GM12878 (cell line): ENCODE measurements at regions not wholly inside any gene's neighbourhood (a gene's known extent, or its start where the extent isn't known, plus 50 kb on each side); places are given as distances from the start of the nearest gene placed in this dataset.

Experiments
- ATAC-seq: fragments of 200-7000 bp; cut with Tn5 transposase; 3 replicates; pipeline ENCODE4 v1.9.1; 2020; ENCODE audit warnings: mild to moderate bottlenecking, moderate library complexity
- BruUV-seq: library from RNA; stranded (reverse); fragments of 400-500 nt; replicated peaks from 2 replicates; lab custom pipeline; 2021; lab: Mats Ljungman, UMichigan
- CTCF ChIA-PET: fragments of 300-600 bp; sonication (Branson Sonifier 250); formaldehyde crosslinking; extraction: SDS; loops from one replicate; lab custom pipeline; 2021; ENCODE audit warnings: inconsistent platforms; lab: Yijun Ruan, JAX
- POLR2A ChIA-PET: fragments of 350-600 bp; formaldehyde crosslinking; extraction: SDS; loops from one replicate; lab custom pipeline; 2021; ENCODE audit warnings: inconsistent platforms; lab: Charles Lee
- RAD21 ChIA-PET: fragments of 300-600 bp; sonication (Branson Sonifier 250); formaldehyde crosslinking; loops from one replicate; lab custom pipeline; 2023; ENCODE audit warnings: antibody characterized with exemption; ENCODE audit not compliant: unreplicated experiment; lab: Charles Lee
- SMC1A ChIA-PET: fragments of 300-600 bp; sonication (Branson Sonifier 250); formaldehyde crosslinking; loops from one replicate; lab custom pipeline; 2023; ENCODE audit not compliant: unreplicated experiment, uncharacterized antibody; lab: Charles Lee
- DNase-seq: peaks from one replicate; pipeline ENCODE4 v3.0.0-alpha.2; 2011; ENCODE audit warnings: low read depth, low spot score
- FAIRE-seq: peaks from 3 replicates; lab custom pipeline; 2011; peaks lifted over from hg19 to GRCh38; lab: Jason Lieb, UNC
- H2AFZ ChIP-seq: 2 replicates; pipeline ENCODE4 v1.6.0; 2011; ENCODE audit warnings: low read depth, low read length, control low read depth; ENCODE audit not compliant: control insufficient read depth
- H3K27ac ChIP-seq: 2 replicates; pipeline ENCODE4 v1.5.1; 2011; ENCODE audit warnings: control low read depth; ENCODE audit not compliant: control insufficient read depth, insufficient read depth
- H3K27me3 ChIP-seq, 2 experiments: replicated peaks in 1 of 2; 2 replicates each; pipeline versions ENCODE4 v1.6.0 to v1.6.1; 2011; ENCODE audit warnings: low read length in 1 of 2; ENCODE audit not compliant: control insufficient read depth in 2 of 2, insufficient read depth in 2 of 2
- H3K36me3 ChIP-seq, 2 experiments: 2 replicates each; pipeline ENCODE4 v1.5.1; 2011; ENCODE audit warnings: low read length in 1 of 2; ENCODE audit not compliant: control insufficient read depth in 2 of 2, insufficient read depth in 2 of 2
- H3K4me1 ChIP-seq: 2 replicates; pipeline ENCODE4 v1.6.1; 2011; ENCODE audit warnings: mild to moderate bottlenecking, low read length, moderate library complexity, mixed read lengths; ENCODE audit not compliant: control insufficient read depth, insufficient read depth
- H3K4me2 ChIP-seq: 2 replicates; pipeline ENCODE4 v1.6.0; 2011; ENCODE audit warnings: control low read depth; ENCODE audit not compliant: control insufficient read depth, insufficient read depth
- H3K4me3 ChIP-seq: fragments of 200-600 bp; sonication (generic); 2 replicates; pipeline ENCODE4 v1.5.1; 2016
- H3K79me2 ChIP-seq: 2 replicates; pipeline ENCODE4 v1.6.0; 2011; ENCODE audit warnings: low read length; ENCODE audit not compliant: control insufficient read depth, insufficient read depth
- H3K9ac ChIP-seq: 2 replicates; pipeline ENCODE4 v1.8.0; 2011; ENCODE audit warnings: low read length, control low read depth, mixed read lengths; ENCODE audit not compliant: control insufficient read depth, insufficient read depth
- H3K9me3 ChIP-seq: replicated peaks from 3 replicates; pipeline ENCODE4 v1.5.1; 2011; ENCODE audit warnings: mild to moderate bottlenecking, low read length; ENCODE audit not compliant: control insufficient read depth, insufficient read depth
- H4K20me1 ChIP-seq: 2 replicates; pipeline ENCODE4 v1.6.0; 2011; ENCODE audit not compliant: control insufficient read depth, insufficient read depth
- BRCA1 ChIP-seq: IDR thresholded peaks from 2 replicates; pipeline ENCODE4 v1.6.1; 2011; ENCODE audit warnings: low read depth, low read length, improper control_type of control experiment
- CBX3 ChIP-seq: fragments of 200-600 bp; sonication (generic); IDR thresholded peaks from 2 replicates; pipeline ENCODE4 v1.6.1; 2016; ENCODE audit warnings: low read depth, borderline replicate concordance
- CEBPB ChIP-seq, 2 experiments: fragments of 150-350 bp in 1 of 2; IDR thresholded peaks; 2 replicates each; pipeline ENCODE4 v1.6.1; 2012 to 2014; ENCODE audit warnings: low read depth in 2 of 2, low read length in 2 of 2, borderline replicate concordance in 1 of 2, inconsistent platforms in 1 of 2
- FOXM1 ChIP-seq: IDR thresholded peaks from 2 replicates; pipeline ENCODE4 v1.6.1; 2012; ENCODE audit warnings: low read depth, mild to moderate bottlenecking, inconsistent platforms, low read length, moderate library complexity
- GATAD2B ChIP-seq: fragments of 450-650 bp; conservative IDR thresholded peaks from 2 replicates; pipeline ENCODE4 v1.6.1; 2017; ENCODE audit warnings: low read depth, mild to moderate bottlenecking, moderate library complexity
- HCFC1 ChIP-seq: fragments of 150-350 bp; IDR thresholded peaks from 2 replicates; pipeline ENCODE4 v1.6.1; 2014; ENCODE audit warnings: low read length
- HDGF ChIP-seq: fragments of 450-650 bp; IDR thresholded peaks from 2 replicates; pipeline ENCODE4 v1.6.1; 2016; ENCODE audit warnings: antibody characterized with exemption
- KAT2A ChIP-seq: conservative IDR thresholded peaks from 2 replicates; pipeline ENCODE4 v1.6.1; 2011; ENCODE audit warnings: low read depth, low read length; ENCODE audit not compliant: control insufficient read depth
- SMAD1 ChIP-seq: fragments of 450-650 bp; IDR thresholded peaks from 2 replicates; pipeline ENCODE4 v1.6.1; 2018; ENCODE audit warnings: mild to moderate bottlenecking, low read depth; ENCODE audit not compliant: partially characterized antibody
- SREBF1 ChIP-seq: IDR thresholded peaks from 2 replicates; pipeline ENCODE4 v1.6.1; 2012; ENCODE audit warnings: mild to moderate bottlenecking, low read length
- ZZZ3 ChIP-seq: IDR thresholded peaks from 2 replicates; pipeline ENCODE4 v1.6.1; 2011; ENCODE audit warnings: low read depth; ENCODE audit not compliant: control insufficient read depth, insufficient read length
- WGBS: methylation state at CpG from one replicate; pipeline ENCODE4 v1.1.6; 2016; ENCODE audit warnings: low lambda C conversion rate; ENCODE audit not compliant: insufficient replicate concordance, insufficient coverage; ENCODE audit errors: missing lambda C conversion rate; 5-methylcytosine and 5-hydroxymethylcytosine counted together
- in situ Hi-C: fragments of 300-500 bp; cut with MboI; formaldehyde crosslinking; loops from 9 replicates; pipeline ENCODE4 v1.14.3; 2018; ENCODE audit warnings: mixed read lengths
- intact Hi-C: fragments of 100-400 bp; cut with micrococcal nuclease; formaldehyde crosslinking; loops from one replicate; pipeline ENCODE4 v1.14.2; 2022; ENCODE audit not compliant: unreplicated experiment
- TF ChIP-seq, protein P1 (sequence below): fragments of 450-650 bp; formaldehyde crosslinking; IDR thresholded peaks from 2 replicates; pipeline ENCODE4 v1.4.0; 2022; ENCODE audit warnings: mild to moderate bottlenecking, moderate library complexity
- TF ChIP-seq, protein P2 (sequence below): fragments of 450-650 bp; IDR thresholded peaks from 2 replicates; pipeline ENCODE4 v1.6.1; 2018; ENCODE audit warnings: borderline replicate concordance, mild to moderate bottlenecking; ENCODE audit not compliant: partially characterized antibody

DNA sequence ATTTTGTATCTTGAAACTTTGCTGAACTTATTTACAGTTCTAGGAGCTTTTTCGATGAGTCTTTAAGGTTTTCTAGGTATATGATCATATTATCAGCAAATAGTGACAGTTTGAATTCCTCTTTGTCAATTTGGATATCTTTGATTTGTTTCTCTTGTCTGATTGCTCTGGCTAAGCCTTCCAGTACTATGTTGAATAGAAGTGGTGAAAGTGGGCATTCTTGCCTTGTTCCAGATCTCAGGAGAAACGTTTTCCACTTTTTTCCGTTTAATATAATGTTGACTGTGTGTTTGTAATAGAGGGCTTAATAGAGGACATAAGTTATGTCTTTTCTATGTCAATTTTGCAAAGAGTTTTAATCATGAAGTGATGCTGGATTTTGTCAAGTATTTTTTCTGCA lies 124.3 kb downstream of the ZNF280B start:
- H3K27ac ChIP-seq, result no peak overlapping the region
- FAIRE-seq, result no peak
- no peak for ATAC-seq
- no peaks in the 10 kb centered on the region for H3K36me3 ChIP-seq
- no peaks in the 10 kb centered on the region for H3K79me2 ChIP-seq
- H3K4me3 ChIP-seq, result no peak overlapping the region
- no peak overlapping the region for H3K4me2 ChIP-seq
- in situ Hi-C loops (no loop called here), intact Hi-C loops (no loop called here)
- H3K9me3 ChIP-seq, result no peaks in the 10 kb centered on the region
- no peaks in the 10 kb centered on the region for H4K20me1 ChIP-seq
- H3K9ac ChIP-seq, result no peak overlapping the region
- no peaks in the 10 kb centered on the region for H3K4me1 ChIP-seq
- ChIA-PET CTCF (interaction anchor here (0.7 kb wide), 1 partner anchor 39 kb away, joined by 4 read pairs; no protein-coding TSS in a partner anchor), RAD21 (no interaction called here), POLR2A (no interaction called here), SMC1A (no interaction called here)
- no TSS peak for BruUV-seq
- no peak overlapping the region for H2AFZ ChIP-seq
- no peak for DNase-seq
- 17% methylated on average over 3 of the region's 3 CpGs for WGBS
- no peaks in the 10 kb centered on the region for H3K27me3 ChIP-seq
- no peak for TF ChIP-seq CEBPB (IDR thresholded peaks at IDR 0.05; ENCODE audit: borderline replicate concordance in 1 of 2, low read depth in 2 of 2, low read length in 2 of 2)
- no peak for TF ChIP-seq FOXM1
- TF ChIP-seq HDGF, result no peak
- TF ChIP-seq SMAD1, result no peak
- no peak for TF ChIP-seq CBX3
- TF ChIP-seq HCFC1, result no peak
- TF ChIP-seq GATAD2B, result no peak

DNA sequence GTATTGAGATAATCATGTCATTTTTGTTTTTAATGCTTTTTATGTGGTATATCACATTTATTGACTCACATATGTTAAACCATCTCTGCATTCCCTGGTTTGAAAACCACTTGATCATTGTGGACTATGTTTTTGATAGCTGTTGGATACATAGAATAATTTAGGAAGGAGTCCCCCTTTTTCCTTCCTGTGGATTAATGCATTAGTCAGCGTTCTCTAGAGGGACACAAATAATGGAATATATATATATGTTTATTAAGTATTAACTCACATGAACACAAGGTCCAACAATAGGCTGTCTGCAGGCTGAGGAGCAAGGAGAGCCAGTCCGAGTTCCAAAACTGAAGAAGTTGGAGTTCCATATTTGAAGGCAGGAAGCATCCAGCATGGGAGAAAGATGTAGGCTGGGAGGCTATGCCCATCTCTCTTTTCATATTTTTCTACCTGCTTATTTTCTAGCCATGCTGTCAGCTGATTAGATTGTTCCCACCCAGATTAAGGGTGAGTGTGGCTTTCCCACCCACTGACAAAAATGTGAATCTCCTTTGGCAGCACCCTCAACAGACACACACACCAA lies 123.8 kb downstream of the ZNF280B start:
- POLR2A ChIA-PET, result interaction anchor here (0.7 kb wide), 1 partner anchor 9 kb away, joined by 4 read pairs; no protein-coding TSS in a partner anchor
- no peak overlapping the region for H3K4me2 ChIP-seq
- DNase-seq (no peak), ATAC-seq (no peak), FAIRE-seq (no peak)
- CTCF ChIA-PET, result no interaction called here
- H3K4me3 ChIP-seq, result no peak overlapping the region
- no peaks in the 10 kb centered on the region for H3K36me3 ChIP-seq
- SMC1A ChIA-PET, result no interaction called here
- intact Hi-C loops (no loop called here), in situ Hi-C loops (no loop called here)
- no peaks in the 10 kb centered on the region for H3K4me1 ChIP-seq
- no peaks in the 10 kb centered on the region for H3K9me3 ChIP-seq
- H3K27me3 ChIP-seq, result no peaks in the 10 kb centered on the region
- no peak overlapping the region for H3K9ac ChIP-seq
- no peaks in the 10 kb centered on the region for H3K79me2 ChIP-seq
- TF ChIP-seq, protein P1, sequence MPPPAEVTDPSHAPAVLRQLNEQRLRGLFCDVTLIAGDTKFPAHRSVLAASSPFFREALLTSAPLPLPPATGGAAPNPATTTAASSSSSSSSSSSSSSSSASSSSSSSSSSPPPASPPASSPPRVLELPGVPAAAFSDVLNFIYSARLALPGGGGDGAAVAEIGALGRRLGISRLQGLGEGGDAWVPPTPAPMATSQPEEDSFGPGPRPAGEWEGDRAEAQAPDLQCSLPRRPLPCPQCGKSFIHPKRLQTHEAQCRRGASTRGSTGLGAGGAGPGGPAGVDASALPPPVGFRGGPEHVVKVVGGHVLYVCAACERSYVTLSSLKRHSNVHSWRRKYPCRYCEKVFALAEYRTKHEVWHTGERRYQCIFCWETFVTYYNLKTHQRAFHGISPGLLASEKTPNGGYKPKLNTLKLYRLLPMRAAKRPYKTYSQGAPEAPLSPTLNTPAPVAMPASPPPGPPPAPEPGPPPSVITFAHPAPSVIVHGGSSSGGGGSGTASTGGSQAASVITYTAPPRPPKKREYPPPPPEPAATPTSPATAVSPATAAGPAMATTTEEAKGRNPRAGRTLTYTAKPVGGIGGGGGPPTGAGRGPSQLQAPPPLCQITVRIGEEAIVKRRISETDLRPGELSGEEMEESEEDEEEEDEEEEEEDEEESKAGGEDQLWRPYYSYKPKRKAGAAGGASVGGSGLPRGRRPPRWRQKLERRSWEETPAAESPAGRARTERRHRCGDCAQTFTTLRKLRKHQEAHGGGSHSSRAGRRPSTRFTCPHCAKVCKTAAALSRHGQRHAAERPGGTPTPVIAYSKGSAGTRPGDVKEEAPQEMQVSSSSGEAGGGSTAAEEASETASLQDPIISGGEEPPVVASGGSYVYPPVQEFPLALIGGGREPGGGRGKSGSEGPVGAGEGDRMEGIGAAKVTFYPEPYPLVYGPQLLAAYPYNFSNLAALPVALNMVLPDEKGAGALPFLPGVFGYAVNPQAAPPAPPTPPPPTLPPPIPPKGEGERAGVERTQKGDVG (CRISPR knock-in tag), result no peak
- TF ChIP-seq, protein P2, sequence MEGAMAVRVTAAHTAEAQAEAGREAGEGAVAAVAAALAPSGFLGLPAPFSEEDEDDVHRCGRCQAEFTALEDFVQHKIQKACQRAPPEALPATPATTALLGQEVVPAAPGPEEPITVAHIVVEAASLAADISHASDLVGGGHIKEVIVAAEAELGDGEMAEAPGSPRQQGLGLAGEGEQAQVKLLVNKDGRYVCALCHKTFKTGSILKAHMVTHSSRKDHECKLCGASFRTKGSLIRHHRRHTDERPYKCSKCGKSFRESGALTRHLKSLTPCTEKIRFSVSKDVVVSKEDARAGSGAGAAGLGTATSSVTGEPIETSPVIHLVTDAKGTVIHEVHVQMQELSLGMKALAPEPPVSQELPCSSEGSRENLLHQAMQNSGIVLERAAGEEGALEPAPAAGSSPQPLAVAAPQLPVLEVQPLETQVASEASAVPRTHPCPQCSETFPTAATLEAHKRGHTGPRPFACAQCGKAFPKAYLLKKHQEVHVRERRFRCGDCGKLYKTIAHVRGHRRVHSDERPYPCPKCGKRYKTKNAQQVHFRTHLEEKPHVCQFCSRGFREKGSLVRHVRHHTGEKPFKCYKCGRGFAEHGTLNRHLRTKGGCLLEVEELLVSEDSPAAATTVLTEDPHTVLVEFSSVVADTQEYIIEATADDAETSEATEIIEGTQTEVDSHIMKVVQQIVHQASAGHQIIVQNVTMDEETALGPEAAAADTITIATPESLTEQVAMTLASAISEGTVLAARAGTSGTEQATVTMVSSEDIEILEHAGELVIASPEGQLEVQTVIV, result no peak
- no peak for TF ChIP-seq SREBF1
- TF ChIP-seq KAT2A, result no peak
- TF ChIP-seq ZZZ3, result no peak
- no peak for TF ChIP-seq GATAD2B
- no peak for TF ChIP-seq BRCA1
- H3K27ac ChIP-seq, result no peak overlapping the region
- no peak overlapping the region for H2AFZ ChIP-seq
- RAD21 ChIA-PET, result no interaction called here
- H4K20me1 ChIP-seq, result no peaks in the 10 kb centered on the region
- 0% methylated on average over 2 of the region's 2 CpGs for WGBS
- BruUV-seq, result no TSS peak
